ENCODE measurements at regions not wholly inside any gene's neighbourhood (a gene's known extent, or its start where the extent isn't known, plus 50 kb on each side); places are given as distances from the start of the nearest gene placed in this dataset.
"Not testable (repeated sequence)": the region's sequence is repeated elsewhere in the genome, so short reads cannot be mapped to it uniquely, and the experiment has no call there.

DNA sequence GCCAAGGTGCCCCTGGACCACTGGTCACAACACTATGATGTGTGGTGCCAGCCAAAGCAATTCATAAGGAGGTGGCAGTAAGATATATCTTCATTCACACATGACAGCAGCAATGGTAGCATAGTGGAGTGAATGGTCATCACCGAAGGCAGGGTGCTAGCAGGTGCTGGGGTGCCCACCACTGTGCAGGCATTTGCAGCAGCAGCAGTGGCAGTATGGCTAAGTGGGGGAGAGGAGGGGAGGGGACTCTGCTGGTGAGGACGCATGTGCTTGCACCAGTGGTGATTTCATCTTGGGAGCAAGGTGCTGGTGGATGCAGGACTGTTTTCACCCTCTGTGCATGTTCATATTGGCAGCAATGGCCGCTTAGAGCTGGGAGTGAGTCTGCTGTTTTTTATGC lies 419.1 kb upstream of the KLHL4 start:
- DNase-seq (ENCODE audit: low read depth in 4 of 4, low spot score in 3 of 4), result no peak

DNA sequence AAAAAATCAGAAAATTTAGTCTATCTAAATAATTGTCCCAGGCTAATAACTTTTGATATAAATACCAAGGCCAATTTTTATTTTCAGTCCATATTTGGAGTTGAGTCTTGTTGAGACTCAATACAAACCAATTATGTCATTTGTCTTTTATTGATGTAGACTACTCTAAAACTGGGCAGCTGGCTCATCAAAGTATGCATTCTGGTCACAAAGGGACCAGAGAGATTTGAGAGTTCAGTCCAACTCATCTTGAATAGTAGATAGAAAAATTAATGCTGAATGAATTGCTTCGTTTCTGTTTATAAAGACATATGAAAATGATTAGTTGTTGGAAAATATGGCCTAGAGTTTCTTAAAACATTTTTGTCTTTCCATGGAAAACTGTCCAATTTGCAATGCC lies 412.5 kb upstream of the KLHL4 start:
- DNase-seq (ENCODE audit: low read depth in 4 of 4, low spot score in 3 of 4), result no peak

- DNase-seq (ENCODE audit: low read depth in 4 of 4, low spot score in 3 of 4), result no peak
These were observed 407.5 kb upstream of the KLHL4 start for GRCh38 chrX:87110142-87110541.

- no peak for DNase-seq (ENCODE audit: low read depth in 4 of 4, low spot score in 3 of 4)
These were observed 376.7 kb upstream of the KLHL4 start for GRCh38 chrX:87140800-87141483.

GRCh38 chrX:87160435-87161010 lies 357.1 kb upstream of the KLHL4 start:
- DNase-seq (ENCODE audit: low read depth in 4 of 4, low spot score in 3 of 4), result no peak

- DNase-seq (ENCODE audit: low read depth in 4 of 4, low spot score in 3 of 4), result no peak
These were observed 349.8 kb upstream of the KLHL4 start for GRCh38 chrX:87167841-87168240.

DNA sequence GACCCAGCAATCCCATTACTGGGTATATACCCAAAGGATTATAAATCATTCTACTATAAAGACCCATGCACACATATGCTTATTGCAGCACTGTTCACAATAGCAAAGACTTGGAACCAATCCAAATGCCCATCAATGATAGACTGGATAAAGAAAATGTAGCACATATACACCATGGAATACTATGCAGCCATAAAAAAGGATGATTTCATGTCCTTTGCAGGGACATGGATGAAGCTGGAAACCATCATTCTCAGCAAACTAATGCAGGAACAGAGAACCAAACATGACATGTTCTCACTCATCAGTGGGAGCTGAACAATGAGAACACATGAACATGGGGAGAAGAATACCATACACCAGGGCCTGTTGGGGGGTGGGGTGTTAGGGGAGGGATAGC lies 339.6 kb upstream of the KLHL4 start:
- DNase-seq (ENCODE audit: low read depth in 4 of 4, low spot score in 3 of 4), result not testable (repeated sequence)
